Activated CD4-positive, alpha-beta T cell treated with anti-CD3 and anti-CD28 coated beads, Interleukin-2, amount 50 U/mL, for 4 hours (primary cell): ENCODE measurements at regions not wholly inside any gene's neighbourhood (a gene's known extent, or its start where the extent isn't known, plus 50 kb on each side); places are given as distances from the start of the nearest gene placed in this dataset.

Experiments
- DNase-seq, 2 experiments: peaks; one replicate each; pipeline ENCODE4 v3.0.0-alpha.2; 2020

GRCh38 chr20:41939659-41940058, 321.5 kb upstream of the CHD6 start:
- no peak for DNase-seq

GRCh38 chr20:41938353-41938752, 320.2 kb upstream of the CHD6 start:
- no peak for DNase-seq

GRCh38 chr20:41935259-41935791, 317.1 kb upstream of the CHD6 start:
- DNase-seq, result no peak

GRCh38 chr20:41932431-41932830, 314.3 kb upstream of the CHD6 start:
- no peak for DNase-seq

GRCh38 chr20:41927655-41928054, 309.5 kb upstream of the CHD6 start:
- no peak for DNase-seq

GRCh38 chr20:41927189-41927588, 309.0 kb upstream of the CHD6 start:
- no peak for DNase-seq

GRCh38 chr20:41925476-41925875, 307.3 kb upstream of the CHD6 start:
- DNase-seq, result no peak

GRCh38 chr20:41923624-41924023, 305.4 kb upstream of the CHD6 start:
- DNase-seq, result no peak

GRCh38 chr20:41913146-41913545, 295.0 kb upstream of the CHD6 start:
- no peak for DNase-seq

GRCh38 chr20:41910558-41910957, 292.4 kb upstream of the CHD6 start:
- no peak for DNase-seq

GRCh38 chr20:41905199-41905598, 287.0 kb upstream of the CHD6 start:
- no peak for DNase-seq

GRCh38 chr20:41903586-41903985, 285.4 kb upstream of the CHD6 start:
- DNase-seq, result no peak

- DNase-seq, result no peak
These were observed 284.2 kb upstream of the CHD6 start for GRCh38 chr20:41902346-41902745.

- DNase-seq, result no peak
These were observed 282.1 kb upstream of the CHD6 start for GRCh38 chr20:41900201-41900691.

- no peak for DNase-seq
These were observed 279.5 kb upstream of the CHD6 start for GRCh38 chr20:41897708-41898107.

GRCh38 chr20:41895241-41896032, 277.3 kb upstream of the CHD6 start:
- no peak for DNase-seq

GRCh38 chr20:41894255-41894963, 276.2 kb upstream of the CHD6 start:
- no peak for DNase-seq

- DNase-seq, result no peak
These were observed 273.9 kb upstream of the CHD6 start for GRCh38 chr20:41892031-41892430.

GRCh38 chr20:41889844-41890224, 271.7 kb upstream of the CHD6 start:
- DNase-seq, result no peak

- DNase-seq, result no peak
These were observed 271.1 kb upstream of the CHD6 start for GRCh38 chr20:41889126-41889843.

- no peak for DNase-seq
These were observed 270.3 kb upstream of the CHD6 start for GRCh38 chr20:41888434-41888833.

- DNase-seq, result no peak
These were observed 269.3 kb upstream of the CHD6 start for GRCh38 chr20:41887500-41887899.

GRCh38 chr20:41881466-41882046, 263.4 kb upstream of the CHD6 start:
- no peak for DNase-seq
